ENCODE measurements at regions not wholly inside any gene's neighbourhood (a gene's known extent, or its start where the extent isn't known, plus 50 kb on each side); places are given as distances from the start of the nearest gene placed in this dataset.

GRCh38 chr1:234662148-234662547 lies 52.2 kb upstream of the IRF2BP2 start:
- Histone ChIP-seq H3K36me3 (no peaks in the 10 kb centered on the region), H3K9me3 (no peaks in the 10 kb centered on the region), H3K4me3 (no peak overlapping the region), H3K4me1 (peaks cover 14% of the 10 kb centered on the region), H3K27ac (no peak overlapping the region), H3K27me3 (ENCODE audit: low read depth) (no peaks in the 10 kb centered on the region)
- intact Hi-C loops (cut with DNase I) = no loop called here
- DNase-seq (no peak), ATAC-seq (no peak)
- TF ChIP-seq CTCF (IDR thresholded peaks at IDR 0.05) = no peak

- Histone ChIP-seq H3K36me3 (no peaks in the 10 kb centered on the region), H3K27me3 (ENCODE audit: low read depth) (no peaks in the 10 kb centered on the region), H3K4me3 (no peak overlapping the region), H3K9me3 (no peaks in the 10 kb centered on the region), H3K4me1 (peaks cover 19% of the 10 kb centered on the region), H3K27ac (no peak overlapping the region)
- DNase-seq (no peak), ATAC-seq (no peak)
- intact Hi-C loops (cut with DNase I) = no loop called here
- TF ChIP-seq CTCF (IDR thresholded peaks at IDR 0.05) = no peak
These were observed 51.4 kb upstream of the IRF2BP2 start for GRCh38 chr1:234661317-234661928.

- Histone ChIP-seq H3K4me1 (peaks cover 21% of the 10 kb centered on the region), H3K9me3 (no peaks in the 10 kb centered on the region), H3K36me3 (no peaks in the 10 kb centered on the region), H3K27ac (no peak overlapping the region), H3K4me3 (no peak overlapping the region), H3K27me3 (ENCODE audit: low read depth) (no peaks in the 10 kb centered on the region)
- intact Hi-C loops (cut with DNase I) = no loop called here
- no peak for DNase-seq
- TF ChIP-seq CTCF (IDR thresholded peaks at IDR 0.05) = no peak
- ATAC-seq = no peak
These were observed 50.7 kb upstream of the IRF2BP2 start for GRCh38 chr1:234660536-234661316.
